ENCODE measurements at regions not wholly inside any gene's neighbourhood (a gene's known extent, or its start where the extent isn't known, plus 50 kb on each side); places are given as distances from the start of the nearest gene placed in this dataset.

- TF ChIP-seq CTCF (IDR thresholded peaks at IDR 0.05) = no peak
- Mint-ChIP-seq H3K27me3 (ENCODE audit: low read depth) (no peaks in the 10 kb centered on the region), H3K4me1 (ENCODE audit: low read depth) (no peaks in the 10 kb centered on the region), H3K9me3 (ENCODE audit: low read depth) (peaks cover 5% of the 10 kb centered on the region), H3K27ac (ENCODE audit: unreplicated experiment) (no peak overlapping the region), H3K36me3 (ENCODE audit: low read depth) (no peaks in the 10 kb centered on the region), H3K4me3 (ENCODE audit: unreplicated experiment) (no peak overlapping the region)
- no peak for DNase-seq (ENCODE audit: low spot score)
Measured at GRCh38 chr1:187537936-187538335, 709.2 kb downstream of the PLA2G4A start.

- Mint-ChIP-seq H3K36me3 (ENCODE audit: low read depth) (no peaks in the 10 kb centered on the region), H3K4me1 (ENCODE audit: low read depth) (no peaks in the 10 kb centered on the region), H3K9me3 (ENCODE audit: low read depth) (peaks cover 3% of the 10 kb centered on the region), H3K27me3 (ENCODE audit: low read depth) (no peaks in the 10 kb centered on the region), H3K4me3 (ENCODE audit: unreplicated experiment) (no peak overlapping the region), H3K27ac (ENCODE audit: unreplicated experiment) (no peak overlapping the region)
- no peak for TF ChIP-seq CTCF (IDR thresholded peaks at IDR 0.05)
- no peak for DNase-seq (ENCODE audit: low spot score)
Measured at GRCh38 chr1:187549540-187549939, 720.8 kb downstream of the PLA2G4A start.

GRCh38 chr1:187551061-187551460 lies 722.3 kb downstream of the PLA2G4A start:
- Mint-ChIP-seq H3K27me3 (ENCODE audit: low read depth) (no peaks in the 10 kb centered on the region), H3K27ac (ENCODE audit: unreplicated experiment) (no peak overlapping the region), H3K4me3 (ENCODE audit: unreplicated experiment) (no peak overlapping the region), H3K36me3 (ENCODE audit: low read depth) (no peaks in the 10 kb centered on the region), H3K9me3 (ENCODE audit: low read depth) (peaks cover 7% of the 10 kb centered on the region), H3K4me1 (ENCODE audit: low read depth) (no peaks in the 10 kb centered on the region)
- TF ChIP-seq CTCF (IDR thresholded peaks at IDR 0.05) = no peak
- DNase-seq (ENCODE audit: low spot score) = no peak

GRCh38 chr1:187563191-187563590 lies 734.4 kb downstream of the PLA2G4A start:
- no peak for TF ChIP-seq CTCF (IDR thresholded peaks at IDR 0.05)
- no peak for DNase-seq (ENCODE audit: low spot score)
- no peaks in the 10 kb centered on the region for H3K27me3 Mint-ChIP-seq (ENCODE audit: low read depth)

GRCh38 chr1:187566354-187566753 lies 737.6 kb downstream of the PLA2G4A start:
- Mint-ChIP-seq H3K36me3 (ENCODE audit: low read depth) (no peaks in the 10 kb centered on the region), H3K4me3 (ENCODE audit: unreplicated experiment) (no peak overlapping the region), H3K27me3 (ENCODE audit: low read depth) (no peaks in the 10 kb centered on the region), H3K4me1 (ENCODE audit: low read depth) (no peaks in the 10 kb centered on the region), H3K9me3 (ENCODE audit: low read depth) (no peaks in the 10 kb centered on the region), H3K27ac (ENCODE audit: unreplicated experiment) (no peak overlapping the region)
- no peak for DNase-seq (ENCODE audit: low spot score)
- no peak for TF ChIP-seq CTCF (IDR thresholded peaks at IDR 0.05)

More at GRCh38 chr1:187563191-187563590, 734.4 kb downstream of the PLA2G4A start:
- H3K36me3 Mint-ChIP-seq (ENCODE audit: low read depth) = no peaks in the 10 kb centered on the region
- no peaks in the 10 kb centered on the region for H3K4me1 Mint-ChIP-seq (ENCODE audit: low read depth)
- no peak overlapping the region for H3K27ac Mint-ChIP-seq (ENCODE audit: unreplicated experiment)
- no peak overlapping the region for H3K4me3 Mint-ChIP-seq (ENCODE audit: unreplicated experiment)
- H3K9me3 Mint-ChIP-seq (ENCODE audit: low read depth) = peaks cover 10% of the 10 kb centered on the region

Measured in chondrocyte (in vitro differentiated cells).